ENCODE measurements at regions not wholly inside any gene's neighbourhood (a gene's known extent, or its start where the extent isn't known, plus 50 kb on each side); places are given as distances from the start of the nearest gene placed in this dataset.

GRCh38 chr5:103346162-103346748 lies 87.7 kb downstream of the MACIR start (continued):
- TF ChIP-seq E2F6 (IDR thresholded peaks at IDR 0.05) (no peak), RBBP5 (IDR thresholded peaks at IDR 0.05; ENCODE audit: borderline replicate concordance, low read depth, low read length) (peak; percentile 77; the same call in 1 of the 2 replicates), SP1 (IDR thresholded peaks at IDR 0.05; ENCODE audit: low read depth, low read length) (peak; percentile 82), SUZ12 (IDR thresholded peaks at IDR 0.05; ENCODE audit: low read length) (no peak), TCF12 (IDR thresholded peaks at IDR 0.05; ENCODE audit: low read depth, low read length) (no peak), USF2 (IDR thresholded peaks at IDR 0.05; ENCODE audit: low read length) (no peak), EGR1 (IDR thresholded peaks at IDR 0.05; ENCODE audit: borderline replicate concordance, low read depth, low read length) (0 out of 2 replicates have a peak, but pooled peaks have one; percentile 32), BACH1 (IDR thresholded peaks at IDR 0.05; ENCODE audit: low read length) (no peak), CHD7 (IDR thresholded peaks at IDR 0.05; ENCODE audit: insufficient replicate concordance, low read length) (peak; percentile 67), CREB1 (IDR thresholded peaks at IDR 0.05) (no peak)
